Activated T-helper 17 cell treated with anti-CD3 and anti-CD28 coated beads, Interleukin-2, amount 50 U/mL, for 72 hours (primary cell): ENCODE measurements at regions not wholly inside any gene's neighbourhood (a gene's known extent, or its start where the extent isn't known, plus 50 kb on each side); places are given as distances from the start of the nearest gene placed in this dataset.
"Not testable (repeated sequence)": the region's sequence is repeated elsewhere in the genome, so short reads cannot be mapped to it uniquely, and the experiment has no call there.

Source experiments
- ATAC-seq: fragments of 150-1000 bp; cut with Tn5 transposase; replicated peaks from 2 replicates; pipeline ENCODE4 v1.10.0; 2021; ENCODE audit warnings: mild to moderate bottlenecking, moderate library complexity
- H3K27ac Mint-ChIP-seq: one replicate; pipeline ENCODE4 v1.8.0; 2022; ENCODE audit warnings: mixed read lengths
- H3K27me3 Mint-ChIP-seq: one replicate; pipeline ENCODE4 v1.8.0; 2022; ENCODE audit warnings: mixed read lengths
- H3K36me3 Mint-ChIP-seq: one replicate; pipeline ENCODE4 v1.8.0; 2022; ENCODE audit warnings: low read depth, mild to moderate bottlenecking, mixed read lengths
- H3K4me1 Mint-ChIP-seq: one replicate; pipeline ENCODE4 v1.8.0; 2022; ENCODE audit warnings: mixed read lengths
- H3K4me3 Mint-ChIP-seq: one replicate; pipeline ENCODE4 v1.8.0; 2022; ENCODE audit warnings: mild to moderate bottlenecking, mixed read lengths
- H3K9me3 Mint-ChIP-seq: one replicate; pipeline ENCODE4 v1.8.0; 2022; ENCODE audit warnings: mixed read lengths

- H3K36me3 Mint-ChIP-seq = no peaks in the 10 kb centered on the region
- no peak for ATAC-seq
- no peaks in the 10 kb centered on the region for H3K9me3 Mint-ChIP-seq
- peaks cover 20% of the 10 kb centered on the region for H3K27me3 Mint-ChIP-seq
- H3K27ac Mint-ChIP-seq = no peak overlapping the region
- H3K4me3 Mint-ChIP-seq = no peak overlapping the region
- H3K4me1 Mint-ChIP-seq = no peaks in the 10 kb centered on the region
Measured at GRCh38 chr22:35170716-35171697, 86.3 kb upstream of the HMGXB4 start.

GRCh38 chr22:35172442-35172841 lies 84.9 kb upstream of the HMGXB4 start:
- no peak for ATAC-seq
- no peaks in the 10 kb centered on the region for H3K4me1 Mint-ChIP-seq

GRCh38 chr22:35173655-35174054 lies 83.6 kb upstream of the HMGXB4 start:
- Mint-ChIP-seq H3K27me3 (peaks cover 28% of the 10 kb centered on the region), H3K9me3 (no peaks in the 10 kb centered on the region), H3K4me3 (no peak overlapping the region), H3K27ac (no peak overlapping the region), H3K36me3 (no peaks in the 10 kb centered on the region), H3K4me1 (no peaks in the 10 kb centered on the region)
- ATAC-seq = no peak

More at GRCh38 chr22:35172442-35172841, 84.9 kb upstream of the HMGXB4 start:
- Mint-ChIP-seq H3K36me3 (no peaks in the 10 kb centered on the region), H3K27me3 (peaks cover 26% of the 10 kb centered on the region), H3K4me3 (no peak overlapping the region), H3K9me3 (no peaks in the 10 kb centered on the region), H3K27ac (no peak overlapping the region)

- no peaks in the 10 kb centered on the region for H3K9me3 Mint-ChIP-seq
- no peak overlapping the region for H3K4me3 Mint-ChIP-seq
- no peak for ATAC-seq
- H3K36me3 Mint-ChIP-seq = no peaks in the 10 kb centered on the region
- H3K4me1 Mint-ChIP-seq = no peaks in the 10 kb centered on the region
- no peak overlapping the region for H3K27ac Mint-ChIP-seq
- peaks cover 31% of the 10 kb centered on the region for H3K27me3 Mint-ChIP-seq
Measured at GRCh38 chr22:35174401-35175038, 82.8 kb upstream of the HMGXB4 start.

GRCh38 chr22:35175392-35175791 lies 81.9 kb upstream of the HMGXB4 start:
- H3K4me3 Mint-ChIP-seq = no peak overlapping the region
- H3K27ac Mint-ChIP-seq = no peak overlapping the region
- no peaks in the 10 kb centered on the region for H3K4me1 Mint-ChIP-seq
- H3K36me3 Mint-ChIP-seq = no peaks in the 10 kb centered on the region
- ATAC-seq = no peak
- peaks cover 32% of the 10 kb centered on the region for H3K27me3 Mint-ChIP-seq
- no peaks in the 10 kb centered on the region for H3K9me3 Mint-ChIP-seq

- Mint-ChIP-seq H3K4me3 (no peak overlapping the region), H3K9me3 (no peaks in the 10 kb centered on the region), H3K36me3 (no peaks in the 10 kb centered on the region), H3K27me3 (peaks cover 41% of the 10 kb centered on the region), H3K27ac (no peak overlapping the region), H3K4me1 (no peaks in the 10 kb centered on the region)
- ATAC-seq = no peak
Measured at GRCh38 chr22:35177811-35178210, 79.5 kb upstream of the HMGXB4 start.

- H3K27ac Mint-ChIP-seq = no peak overlapping the region
- no peaks in the 10 kb centered on the region for H3K4me1 Mint-ChIP-seq
- H3K27me3 Mint-ChIP-seq = peaks cover 44% of the 10 kb centered on the region
- no peak for ATAC-seq
- H3K4me3 Mint-ChIP-seq = no peak overlapping the region
- H3K9me3 Mint-ChIP-seq = peaks cover 2% of the 10 kb centered on the region
- no peaks in the 10 kb centered on the region for H3K36me3 Mint-ChIP-seq
Measured at GRCh38 chr22:35178446-35178845, 78.8 kb upstream of the HMGXB4 start.

GRCh38 chr22:35183917-35184316 lies 73.4 kb upstream of the HMGXB4 start:
- no peak overlapping the region for H3K27ac Mint-ChIP-seq
- H3K4me1 Mint-ChIP-seq = no peaks in the 10 kb centered on the region
- no peak overlapping the region for H3K4me3 Mint-ChIP-seq
- H3K9me3 Mint-ChIP-seq = peaks cover 4% of the 10 kb centered on the region
- no peak for ATAC-seq
- no peaks in the 10 kb centered on the region for H3K36me3 Mint-ChIP-seq
- peaks cover 19% of the 10 kb centered on the region for H3K27me3 Mint-ChIP-seq

GRCh38 chr22:35186492-35186891 lies 70.8 kb upstream of the HMGXB4 start:
- peaks cover 4% of the 10 kb centered on the region for H3K9me3 Mint-ChIP-seq
- H3K4me1 Mint-ChIP-seq = no peaks in the 10 kb centered on the region
- H3K4me3 Mint-ChIP-seq = no peak overlapping the region
- H3K27ac Mint-ChIP-seq = no peak overlapping the region
- H3K27me3 Mint-ChIP-seq = peaks cover 10% of the 10 kb centered on the region
- no peak for ATAC-seq
- no peaks in the 10 kb centered on the region for H3K36me3 Mint-ChIP-seq

- not testable (repeated sequence) for H3K27me3 Mint-ChIP-seq, H3K4me1 Mint-ChIP-seq, H3K27ac Mint-ChIP-seq, ATAC-seq, H3K9me3 Mint-ChIP-seq, H3K36me3 Mint-ChIP-seq, H3K4me3 Mint-ChIP-seq
Measured at GRCh38 chr22:35188930-35189329, 68.4 kb upstream of the HMGXB4 start.

- no peak for ATAC-seq
- Mint-ChIP-seq H3K27ac (no peak overlapping the region), H3K4me1 (no peaks in the 10 kb centered on the region), H3K4me3 (no peak overlapping the region), H3K9me3 (no peaks in the 10 kb centered on the region), H3K27me3 (no peaks in the 10 kb centered on the region), H3K36me3 (no peaks in the 10 kb centered on the region)
Measured at GRCh38 chr22:35189559-35189958, 67.7 kb upstream of the HMGXB4 start.

- no peaks in the 10 kb centered on the region for H3K36me3 Mint-ChIP-seq
- no peaks in the 10 kb centered on the region for H3K4me1 Mint-ChIP-seq
- H3K9me3 Mint-ChIP-seq = no peaks in the 10 kb centered on the region
- no peak overlapping the region for H3K27ac Mint-ChIP-seq
- no peak for ATAC-seq
- peaks cover 3% of the 10 kb centered on the region for H3K27me3 Mint-ChIP-seq
- H3K4me3 Mint-ChIP-seq = no peak overlapping the region
Measured at GRCh38 chr22:35191412-35191811, 65.9 kb upstream of the HMGXB4 start.

GRCh38 chr22:35192129-35192918 lies 65.0 kb upstream of the HMGXB4 start:
- no peak overlapping the region for H3K27ac Mint-ChIP-seq
- no peaks in the 10 kb centered on the region for H3K36me3 Mint-ChIP-seq
- peaks cover 10% of the 10 kb centered on the region for H3K27me3 Mint-ChIP-seq
- H3K4me1 Mint-ChIP-seq = no peaks in the 10 kb centered on the region
- no peak for ATAC-seq
- no peak overlapping the region for H3K4me3 Mint-ChIP-seq
- H3K9me3 Mint-ChIP-seq = no peaks in the 10 kb centered on the region

- Mint-ChIP-seq H3K27ac (no peak overlapping the region), H3K36me3 (no peaks in the 10 kb centered on the region), H3K9me3 (no peaks in the 10 kb centered on the region), H3K27me3 (peaks cover 26% of the 10 kb centered on the region), H3K4me3 (no peak overlapping the region), H3K4me1 (no peaks in the 10 kb centered on the region)
- ATAC-seq = no peak
Measured at GRCh38 chr22:35195226-35195625, 62.1 kb upstream of the HMGXB4 start.
